ENCODE measurements at regions not wholly inside any gene's neighbourhood (a gene's known extent, or its start where the extent isn't known, plus 50 kb on each side); places are given as distances from the start of the nearest gene placed in this dataset.

DNA sequence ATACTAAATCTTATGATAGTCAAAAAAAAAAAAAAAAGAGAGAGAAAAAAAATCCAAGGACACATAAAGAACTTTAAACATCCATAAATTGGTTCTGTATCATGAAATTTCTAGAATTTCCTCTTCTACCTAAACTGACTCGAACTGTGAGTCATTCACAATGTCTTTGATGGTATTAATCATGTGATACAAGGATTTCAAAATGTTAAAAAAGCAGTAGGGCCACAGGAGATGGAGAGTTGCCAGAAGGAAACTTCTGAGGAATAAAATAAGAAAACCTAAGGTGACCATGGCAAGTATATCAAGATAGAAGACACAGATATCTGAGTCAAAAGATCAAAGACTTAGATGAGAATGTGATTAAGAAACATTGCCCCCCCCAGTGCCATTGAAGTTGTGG lies 1320.9 kb upstream of the FLRT2 start:
- TF ChIP-seq POLR2A (IDR thresholded peaks at IDR 0.05; ENCODE audit: low read length) (no peak), GATA1 (IDR thresholded peaks at IDR 0.05; ENCODE audit: low read depth, low read length) (no peak)

DNA sequence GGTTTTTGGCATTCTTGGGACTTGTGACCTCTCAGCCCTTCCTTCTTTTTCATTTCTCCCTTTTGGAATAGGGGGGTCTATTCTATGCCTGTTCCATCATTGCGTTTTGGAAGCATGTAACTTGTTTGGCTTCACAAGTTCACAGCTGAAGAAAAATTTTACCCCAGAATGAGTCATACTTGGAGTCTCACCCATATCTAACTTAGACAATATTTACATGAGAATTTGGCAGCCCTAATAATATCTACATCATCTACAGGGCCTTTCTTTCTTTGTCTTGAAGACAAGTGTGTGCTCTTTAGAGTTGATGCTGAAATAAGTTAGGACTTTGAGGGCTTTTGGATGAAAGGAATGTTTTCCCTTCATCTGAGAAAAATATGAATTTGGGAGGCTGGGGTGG lies 1312.9 kb upstream of the FLRT2 start:
- TF ChIP-seq GATA1 (IDR thresholded peaks at IDR 0.05; ENCODE audit: low read depth, low read length) = no peak
- TF ChIP-seq POLR2A (IDR thresholded peaks at IDR 0.05; ENCODE audit: low read length) = no peak
- no peak for DNase-seq

More for the DNA sequence above, 1320.9 kb upstream of the FLRT2 start:
- DNase-seq = no peak

- no peak for DNase-seq
- TF ChIP-seq POLR2A (IDR thresholded peaks at IDR 0.05; ENCODE audit: low read length) (no peak), GATA1 (IDR thresholded peaks at IDR 0.05; ENCODE audit: low read depth, low read length) (no peak)
These were observed 1304.7 kb upstream of the FLRT2 start for GRCh38 chr14:84225268-84225667.

- no peak for DNase-seq
- TF ChIP-seq GATA1 (IDR thresholded peaks at IDR 0.05; ENCODE audit: low read depth, low read length) = no peak
- no peak for TF ChIP-seq POLR2A (IDR thresholded peaks at IDR 0.05; ENCODE audit: low read length)
These were observed 1301.2 kb upstream of the FLRT2 start for GRCh38 chr14:84228702-84229101.

GRCh38 chr14:84234281-84234680 lies 1295.7 kb upstream of the FLRT2 start:
- TF ChIP-seq POLR2A (IDR thresholded peaks at IDR 0.05; ENCODE audit: low read length) (no peak), GATA1 (IDR thresholded peaks at IDR 0.05; ENCODE audit: low read depth, low read length) (no peak)
- no peak for DNase-seq

DNA sequence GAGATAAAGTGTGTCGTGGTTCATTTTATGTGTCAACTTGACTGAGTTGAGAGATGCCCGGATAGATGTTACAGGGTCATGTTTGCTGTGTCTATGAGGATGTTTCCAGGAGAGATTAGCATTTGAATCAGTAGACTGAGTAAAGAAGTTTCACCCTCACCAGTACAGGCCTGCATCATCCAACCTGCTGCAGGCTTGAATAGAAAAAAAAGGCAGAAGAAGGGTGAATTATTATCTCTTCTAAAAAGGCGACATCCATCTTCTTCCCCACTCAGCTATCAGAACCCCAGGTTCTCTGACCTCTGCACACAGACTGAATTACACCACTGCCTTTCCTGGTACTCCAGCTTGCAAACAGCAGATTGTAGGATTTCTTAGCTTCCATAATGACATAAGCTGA lies 1293.7 kb upstream of the FLRT2 start:
- DNase-seq = no peak
- TF ChIP-seq POLR2A (IDR thresholded peaks at IDR 0.05; ENCODE audit: low read length) = no peak
- TF ChIP-seq GATA1 (IDR thresholded peaks at IDR 0.05; ENCODE audit: low read depth, low read length) = no peak

DNA sequence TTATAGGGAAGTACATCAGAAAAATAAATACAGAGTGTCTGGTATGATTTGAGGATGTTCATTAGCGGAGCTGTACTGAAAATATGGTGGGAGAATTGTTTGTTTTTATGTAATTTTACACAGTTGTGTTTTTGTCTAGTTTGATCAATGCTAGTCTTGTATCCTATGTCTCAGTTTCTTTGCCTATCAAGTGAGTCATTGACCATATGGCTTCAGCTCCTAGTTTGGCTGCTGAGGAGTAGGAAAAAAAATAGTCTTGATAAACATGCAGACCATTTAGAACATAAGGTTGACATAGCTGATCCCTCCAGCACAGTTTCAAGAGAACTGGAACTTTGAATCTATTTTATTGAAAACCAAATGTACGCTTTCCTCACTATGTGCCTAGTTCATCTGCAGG lies 1292.1 kb upstream of the FLRT2 start:
- DNase-seq = no peak
- TF ChIP-seq GATA1 (IDR thresholded peaks at IDR 0.05; ENCODE audit: low read depth, low read length) = no peak
- no peak for TF ChIP-seq POLR2A (IDR thresholded peaks at IDR 0.05; ENCODE audit: low read length)

- TF ChIP-seq POLR2A (IDR thresholded peaks at IDR 0.05; ENCODE audit: low read length) (no peak), GATA1 (IDR thresholded peaks at IDR 0.05; ENCODE audit: low read depth, low read length) (no peak)
- no peak for DNase-seq
These were observed 1282.3 kb upstream of the FLRT2 start for GRCh38 chr14:84247693-84248092.

DNA sequence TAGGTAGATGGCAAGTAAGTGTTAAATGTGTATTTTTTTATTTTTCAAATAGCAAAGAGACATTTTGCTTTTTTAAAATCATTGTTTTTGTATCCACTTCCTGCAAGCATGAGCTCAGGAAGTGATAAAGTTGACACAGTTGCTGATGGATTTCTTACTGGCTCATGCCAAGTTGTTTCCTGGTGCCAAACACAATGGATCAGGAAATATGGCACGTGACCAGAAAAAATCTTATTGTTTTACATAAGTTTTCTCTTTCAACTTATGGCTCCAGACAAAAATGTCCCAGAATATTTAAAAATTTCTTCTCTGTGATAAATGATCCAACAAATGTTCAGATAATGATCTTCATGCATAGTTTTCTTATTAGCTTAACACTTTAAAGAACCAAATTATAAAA lies 1279.1 kb upstream of the FLRT2 start:
- no peak for DNase-seq
- TF ChIP-seq GATA1 (IDR thresholded peaks at IDR 0.05; ENCODE audit: low read depth, low read length) (no peak), POLR2A (IDR thresholded peaks at IDR 0.05; ENCODE audit: low read length) (no peak)

DNA sequence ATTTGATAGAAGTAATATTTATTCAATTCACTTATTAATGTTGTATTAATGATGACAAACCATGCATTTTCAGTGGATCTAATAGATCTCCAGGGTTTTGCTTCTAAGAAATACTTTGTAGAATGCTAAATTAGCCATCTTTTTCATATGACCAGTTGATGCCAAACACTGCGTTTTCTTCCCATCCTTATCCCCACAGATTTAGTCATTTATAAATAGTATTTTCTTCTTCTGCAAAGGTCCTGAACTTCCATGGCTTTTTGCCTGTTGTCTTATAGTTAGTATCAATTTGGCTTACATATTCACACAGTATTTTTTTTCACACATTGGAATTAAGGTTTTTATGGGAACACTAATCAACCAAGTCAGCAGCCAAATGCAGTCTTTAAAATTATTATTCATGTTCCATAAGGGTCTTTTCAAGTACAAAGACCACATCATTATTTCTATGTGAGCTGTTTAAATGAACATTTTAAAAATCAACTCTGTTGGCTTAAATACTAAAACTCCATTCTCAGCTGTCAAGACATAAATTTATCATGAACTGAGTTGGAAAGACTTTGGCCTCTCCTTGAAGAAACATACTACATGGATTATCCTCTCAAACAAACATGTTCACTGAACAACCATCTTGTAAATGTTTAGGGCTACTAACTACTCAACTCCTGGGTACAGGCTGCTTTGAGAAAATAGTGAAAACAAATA lies 1278.4 kb upstream of the FLRT2 start:
- no peak for DNase-seq

DNA sequence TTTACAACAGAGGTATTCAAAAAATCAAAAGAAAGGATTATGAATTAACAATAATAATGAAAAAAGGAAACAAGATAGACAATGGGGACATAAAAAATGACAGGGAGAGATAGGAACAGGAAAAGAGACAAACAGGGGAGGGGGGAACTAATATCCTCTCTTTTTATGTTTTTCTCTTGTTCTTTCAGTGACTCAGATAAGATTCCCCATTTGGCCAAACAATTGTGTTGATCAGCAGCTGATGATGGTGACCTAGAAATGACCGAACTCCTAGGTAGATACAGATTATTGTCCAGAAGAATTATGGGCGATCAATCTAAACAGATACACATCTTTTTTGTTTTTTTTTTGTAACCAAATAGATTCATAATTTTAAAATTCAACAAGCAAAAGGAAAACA lies 1277.2 kb upstream of the FLRT2 start:
- no peak for TF ChIP-seq POLR2A (IDR thresholded peaks at IDR 0.05; ENCODE audit: low read length)
- no peak for TF ChIP-seq GATA1 (IDR thresholded peaks at IDR 0.05; ENCODE audit: low read depth, low read length)

More for the DNA sequence above, 1278.4 kb upstream of the FLRT2 start:
- TF ChIP-seq POLR2A (IDR thresholded peaks at IDR 0.05; ENCODE audit: low read length) (no peak), GATA1 (IDR thresholded peaks at IDR 0.05; ENCODE audit: low read depth, low read length) (no peak)

GRCh38 chr14:84253326-84253725 lies 1276.6 kb upstream of the FLRT2 start:
- DNase-seq = no peak
- no peak for TF ChIP-seq POLR2A (IDR thresholded peaks at IDR 0.05; ENCODE audit: low read length)
- no peak for TF ChIP-seq GATA1 (IDR thresholded peaks at IDR 0.05; ENCODE audit: low read depth, low read length)

More for the DNA sequence above, 1277.2 kb upstream of the FLRT2 start:
- no peak for DNase-seq

- no peak for DNase-seq
These were observed 1275.7 kb upstream of the FLRT2 start for GRCh38 chr14:84254290-84254689.

DNA sequence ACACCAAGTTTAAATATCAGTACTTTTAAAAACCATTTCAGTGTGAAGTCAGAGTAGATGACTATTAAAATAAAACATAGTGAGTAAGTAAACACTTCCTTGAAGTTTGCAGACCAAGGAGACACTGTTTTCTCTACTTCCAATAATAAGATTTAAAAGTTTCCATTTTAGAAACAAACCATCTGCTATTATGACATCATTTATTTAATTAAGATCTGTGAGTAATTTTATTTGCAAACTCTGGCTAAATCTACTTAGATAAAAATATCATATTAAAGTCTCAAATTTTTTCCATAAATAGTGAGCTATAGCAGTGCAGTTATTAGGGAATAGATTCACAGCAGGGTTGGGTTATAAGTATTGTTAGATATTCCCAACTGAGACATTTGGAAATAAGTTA lies 1267.0 kb upstream of the FLRT2 start:
- TF ChIP-seq GATA1 (IDR thresholded peaks at IDR 0.05; ENCODE audit: low read depth, low read length) = no peak
- TF ChIP-seq POLR2A (IDR thresholded peaks at IDR 0.05; ENCODE audit: low read length) = no peak

More at GRCh38 chr14:84254290-84254689, 1275.7 kb upstream of the FLRT2 start:
- TF ChIP-seq GATA1 (IDR thresholded peaks at IDR 0.05; ENCODE audit: low read depth, low read length) (no peak), POLR2A (IDR thresholded peaks at IDR 0.05; ENCODE audit: low read length) (no peak)

DNA sequence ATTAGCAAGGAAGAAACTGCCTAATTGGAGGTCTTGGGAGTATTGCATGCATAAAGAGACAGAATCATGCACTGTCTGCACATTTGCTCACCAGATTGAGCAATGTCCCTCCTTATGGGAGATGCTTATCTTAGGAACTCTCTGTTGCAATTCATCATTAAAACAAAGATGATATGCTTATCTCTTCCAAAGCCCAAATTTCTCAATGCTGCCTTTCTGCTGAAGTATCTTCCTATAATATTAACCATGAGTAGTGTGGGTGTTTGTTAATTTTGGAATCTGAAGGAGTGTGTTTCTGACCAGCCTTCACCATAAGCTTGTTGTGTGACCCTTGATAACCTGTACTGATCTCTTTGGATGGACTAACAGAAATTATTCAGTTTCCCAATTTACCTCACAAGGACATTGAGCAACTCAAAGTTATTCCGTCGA lies 1257.6 kb upstream of the FLRT2 start:
- DNase-seq = no peak
- TF ChIP-seq GATA1 (IDR thresholded peaks at IDR 0.05; ENCODE audit: low read depth, low read length) = no peak
- TF ChIP-seq POLR2A (IDR thresholded peaks at IDR 0.05; ENCODE audit: low read length) = no peak

More for the DNA sequence above, 1267.0 kb upstream of the FLRT2 start:
- no peak for DNase-seq

Measured in erythroblast (primary cell).